ENCODE measurements at regions not wholly inside any gene's neighbourhood (a gene's known extent, or its start where the extent isn't known, plus 50 kb on each side); places are given as distances from the start of the nearest gene placed in this dataset.

DNA sequence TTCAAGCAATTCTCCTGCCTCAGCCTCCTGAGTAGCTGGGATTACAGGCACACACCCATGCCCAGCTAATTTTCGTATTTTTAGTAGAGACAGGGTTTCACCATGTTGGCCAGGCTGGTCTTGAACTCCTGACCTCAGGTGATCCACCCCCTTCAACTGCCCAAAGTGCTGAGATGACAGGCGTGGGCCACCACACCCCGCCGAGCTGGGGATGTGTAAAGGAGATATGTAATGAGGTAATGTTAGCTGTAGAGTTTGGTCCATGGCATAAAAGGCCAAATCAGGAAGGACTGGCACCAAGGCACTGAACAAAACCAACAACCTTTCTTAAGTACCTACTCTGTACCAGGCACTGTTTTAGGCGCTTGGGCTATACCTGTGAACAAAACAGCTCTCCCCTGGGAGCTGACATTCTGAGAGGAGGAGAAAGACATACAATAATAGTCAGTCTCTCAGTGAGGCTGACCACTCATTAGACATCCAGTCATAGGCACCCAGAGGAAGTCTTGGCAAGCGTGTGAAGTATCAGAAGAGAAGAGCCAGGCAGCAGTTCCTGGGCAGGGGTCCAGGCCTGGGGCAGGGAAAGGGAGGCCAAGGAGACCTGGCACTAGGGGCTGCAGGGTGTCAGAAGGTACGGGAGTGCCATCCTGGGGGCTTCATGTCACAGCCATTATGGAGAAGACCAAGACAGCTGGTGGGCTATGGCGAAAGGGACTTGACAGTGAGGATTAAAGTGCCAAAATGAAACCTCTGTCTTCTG is 164.8 kb upstream of the DTNBP1 start:
- ChIA-PET POLR2A (no interaction called here), CTCF (no interaction called here)
- no peak for TF ChIP-seq CTCF (IDR thresholded peaks at IDR 0.05; ENCODE audit: insufficient read depth, low read length, missing control alignments)
- no peak for DNase-seq (ENCODE audit: low read depth, low spot score)
- no peak overlapping the region for H3K4me3 ChIP-seq (ENCODE audit: low read depth, low read length)

DNA sequence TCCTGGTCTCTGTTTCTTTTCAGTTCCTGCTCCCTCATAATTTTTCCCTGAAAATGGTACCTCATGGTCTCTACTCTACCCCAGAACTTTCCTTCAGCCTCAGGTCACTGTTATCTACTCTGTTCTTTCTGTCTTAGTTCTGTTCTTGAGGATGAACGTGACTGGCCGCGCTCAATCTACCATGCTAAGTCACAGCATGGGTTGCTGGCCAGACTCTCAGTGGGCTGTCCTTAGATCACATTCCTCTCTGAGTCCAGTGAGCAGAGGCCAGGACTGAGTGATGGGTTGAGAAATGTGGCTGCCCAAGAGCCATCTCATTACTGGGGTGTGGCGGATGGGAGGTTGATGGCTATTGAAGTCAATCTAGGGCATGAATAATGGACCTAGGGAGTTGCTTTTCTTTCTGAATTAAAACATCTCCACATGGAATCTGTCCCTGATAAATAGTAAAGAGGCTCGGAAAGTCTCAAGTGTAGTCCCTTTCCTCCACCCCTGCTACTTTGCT is 164.0 kb upstream of the DTNBP1 start:
- POLR2A ChIA-PET, result no interaction called here
- H3K4me3 ChIP-seq (ENCODE audit: low read depth, low read length), result no peak overlapping the region
- no peak for DNase-seq (ENCODE audit: low read depth, low spot score)
- CTCF ChIA-PET, result no interaction called here
- no peak for TF ChIP-seq CTCF (IDR thresholded peaks at IDR 0.05; ENCODE audit: insufficient read depth, low read length, missing control alignments)

DNA sequence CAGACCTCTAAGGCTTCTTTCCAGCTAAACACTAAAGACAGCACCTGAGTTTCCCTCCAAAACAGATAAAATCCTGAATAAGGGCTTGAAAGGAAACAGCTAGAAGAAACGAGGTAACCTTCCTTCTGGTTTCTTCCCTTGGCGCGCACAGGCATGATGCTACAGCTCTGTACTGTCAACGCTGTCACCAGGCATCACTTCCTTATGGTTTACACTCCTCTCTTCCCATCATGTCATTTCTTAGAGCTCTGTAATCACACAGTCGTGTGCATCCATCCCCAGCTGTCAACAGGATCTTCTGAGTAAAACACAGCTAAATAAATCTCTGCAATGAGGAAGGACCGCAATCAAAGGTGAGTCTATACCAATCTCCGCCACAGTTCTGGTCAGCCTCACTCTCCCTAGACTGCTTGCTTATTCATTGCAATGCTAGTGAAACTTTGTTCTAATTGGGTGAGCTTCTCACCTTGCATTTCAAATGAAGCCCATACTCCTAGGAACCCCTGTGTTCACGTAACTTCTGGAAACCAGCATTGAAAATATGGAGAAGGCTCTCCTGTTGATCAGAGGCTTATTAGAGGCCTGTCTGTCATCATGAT is 162.6 kb upstream of the DTNBP1 start:
- H3K4me3 ChIP-seq (ENCODE audit: low read depth, low read length), result no peak overlapping the region
- ChIA-PET POLR2A (no interaction called here), CTCF (no interaction called here)
- DNase-seq (ENCODE audit: low read depth, low spot score), result no peak
- no peak for TF ChIP-seq CTCF (IDR thresholded peaks at IDR 0.05; ENCODE audit: insufficient read depth, low read length, missing control alignments)

GRCh38 chr6:15824811-15825210 is 162.0 kb upstream of the DTNBP1 start:
- CTCF ChIA-PET, result no interaction called here
- no peak for DNase-seq (ENCODE audit: low read depth, low spot score)
- POLR2A ChIA-PET, result no interaction called here
- TF ChIP-seq CTCF (IDR thresholded peaks at IDR 0.05; ENCODE audit: insufficient read depth, low read length, missing control alignments), result no peak
- H3K4me3 ChIP-seq (ENCODE audit: low read depth, low read length), result no peak overlapping the region

DNA sequence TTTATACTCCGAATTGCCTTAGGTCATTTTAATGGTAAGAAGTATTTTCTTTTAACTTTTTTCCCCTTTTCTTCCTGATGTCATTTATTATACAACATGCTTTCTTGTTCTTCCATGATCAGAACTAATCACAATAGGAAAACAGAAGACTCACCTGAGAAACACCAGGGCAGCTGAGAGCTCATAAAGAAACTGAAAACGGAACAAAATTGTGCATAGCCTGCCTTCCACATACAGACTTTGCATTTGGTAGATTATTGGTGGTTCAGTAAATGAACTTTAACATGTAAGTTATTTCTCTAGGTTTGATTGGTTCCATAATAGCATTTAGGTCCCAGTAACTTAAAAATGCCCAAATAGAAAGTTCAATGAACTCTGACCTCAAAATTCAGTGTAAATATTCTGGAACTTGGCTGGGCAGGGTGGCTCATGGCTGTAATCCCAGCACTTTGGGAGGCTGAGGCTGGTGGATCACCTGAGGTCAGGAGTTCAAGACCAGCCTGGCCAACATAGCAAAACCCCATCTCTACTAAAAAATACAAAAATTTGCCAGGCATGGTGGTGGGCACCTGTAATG is 161.1 kb upstream of the DTNBP1 start:
- POLR2A ChIA-PET, result no interaction called here
- no peak overlapping the region for H3K4me3 ChIP-seq (ENCODE audit: low read depth, low read length)
- CTCF ChIA-PET, result no interaction called here
- no peak for TF ChIP-seq CTCF (IDR thresholded peaks at IDR 0.05; ENCODE audit: insufficient read depth, low read length, missing control alignments)
- DNase-seq (ENCODE audit: low read depth, low spot score), result no peak

- ChIA-PET POLR2A (no interaction called here), CTCF (no interaction called here)
- no peak for TF ChIP-seq CTCF (IDR thresholded peaks at IDR 0.05; ENCODE audit: insufficient read depth, low read length, missing control alignments)
- no peak overlapping the region for H3K4me3 ChIP-seq (ENCODE audit: low read depth, low read length)
- DNase-seq (ENCODE audit: low read depth, low spot score), result no peak
These were observed 160.0 kb upstream of the DTNBP1 start for GRCh38 chr6:15822835-15823234.

All from AG04449 (cell line).